Bone marrow (tissue), 2 donors: ENCODE measurements at regions not wholly inside any gene's neighbourhood (a gene's known extent, or its start where the extent isn't known, plus 50 kb on each side); places are given as distances from the start of the nearest gene placed in this dataset.
"Not testable (repeated sequence)": the region's sequence is repeated elsewhere in the genome, so short reads cannot be mapped to it uniquely, and the experiment has no call there.

Experiments
- DNase-seq, 2 donors: peaks; one replicate each; lab custom pipeline; 2025; lab: John Stamatoyannopoulos, UW

DNA sequence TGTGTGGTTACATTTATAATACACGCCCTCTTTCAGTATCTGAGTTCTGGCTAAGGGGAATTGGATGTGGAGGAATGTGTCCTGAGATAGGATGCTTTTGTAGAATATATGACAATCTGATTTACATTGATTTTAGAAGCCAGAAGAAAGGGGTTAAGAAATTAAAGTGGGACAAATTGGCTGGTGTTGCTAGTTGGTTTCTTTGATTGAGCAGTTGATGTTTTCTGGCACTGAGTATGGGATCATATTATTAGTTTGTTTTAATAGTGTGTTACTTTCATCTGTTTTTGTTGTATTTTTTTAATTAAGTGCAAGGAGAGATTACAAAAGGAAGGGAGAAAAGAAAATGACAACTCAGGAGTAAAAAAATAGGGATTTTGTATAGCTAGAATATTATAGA lies 1634.7 kb upstream of the B3GALT2 start:
- DNase-seq = no peak

DNA sequence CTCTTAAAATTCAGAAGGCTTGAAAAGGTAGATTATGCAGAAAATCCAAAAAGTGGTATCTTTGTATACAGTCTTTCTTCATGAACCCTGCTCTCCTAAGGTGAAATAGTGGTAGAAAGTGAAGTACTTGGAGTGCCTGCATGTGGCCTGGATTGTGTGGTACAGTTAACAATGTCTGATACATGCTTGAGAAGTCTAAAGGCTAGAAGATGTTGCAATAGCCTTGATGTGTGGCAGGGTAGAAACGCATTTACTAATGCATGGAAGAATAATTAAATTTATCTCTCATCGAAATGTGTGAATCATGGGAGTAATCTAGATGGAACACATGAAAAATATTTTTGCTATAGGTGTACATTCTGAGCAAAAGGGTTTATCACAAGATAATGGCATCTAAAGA lies 1632.3 kb upstream of the B3GALT2 start:
- no peak for DNase-seq

DNA sequence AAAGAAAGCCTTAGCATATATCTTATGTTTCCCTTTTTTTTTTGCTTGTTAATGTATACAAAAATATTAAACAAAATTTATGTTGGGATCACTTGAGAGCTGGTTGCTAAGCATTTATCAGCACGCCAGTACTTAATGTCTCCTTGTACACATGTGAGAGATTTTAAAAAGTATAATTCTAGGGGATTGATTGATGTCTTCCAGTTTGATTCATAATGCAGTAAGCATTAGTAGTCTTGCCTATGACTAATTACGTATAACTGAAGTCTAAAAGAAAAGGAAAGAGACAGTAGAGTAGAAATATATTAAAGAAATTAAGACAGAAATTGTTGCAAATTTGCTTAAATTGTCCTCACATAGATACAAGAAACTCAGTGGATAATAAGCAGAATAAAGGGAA lies 1630.4 kb upstream of the B3GALT2 start:
- no peak for DNase-seq

DNA sequence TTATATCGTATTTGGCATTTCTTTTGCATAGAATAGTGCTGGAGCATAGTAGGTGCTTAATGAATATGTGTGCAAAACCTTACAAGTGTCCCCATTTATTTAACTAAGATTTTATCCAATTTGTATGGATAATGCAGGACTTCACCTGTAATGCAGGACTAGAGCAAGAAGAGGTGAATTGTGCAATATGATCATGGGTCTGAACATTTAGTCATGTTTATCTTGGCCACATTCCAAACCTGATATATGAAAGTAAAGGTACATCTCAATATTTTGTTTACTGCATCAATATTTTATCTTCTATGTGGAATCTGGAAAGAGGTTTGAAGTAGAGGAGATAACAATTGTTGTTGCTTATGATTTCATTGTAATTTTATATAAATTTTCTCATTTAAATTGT lies 1626.7 kb upstream of the B3GALT2 start:
- DNase-seq = no peak

DNA sequence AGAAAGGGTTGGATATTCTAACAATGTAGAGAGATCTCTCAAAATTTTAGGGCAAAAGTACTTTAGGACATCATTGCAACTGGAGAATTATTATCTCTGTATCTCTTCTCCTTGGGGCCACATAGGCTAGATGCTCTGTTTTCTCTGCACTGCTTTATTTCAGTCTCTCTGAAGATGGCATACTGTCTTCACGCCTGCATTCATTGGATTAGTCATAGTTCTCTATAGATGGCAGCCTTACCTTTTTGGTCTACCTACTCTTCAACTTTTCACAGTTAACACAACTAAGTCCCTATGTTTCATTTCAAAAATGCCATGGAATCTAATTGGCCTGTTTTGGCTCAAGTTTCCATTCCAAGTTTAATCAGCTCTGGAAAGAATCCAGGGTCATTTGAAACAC lies 1623.3 kb upstream of the B3GALT2 start:
- DNase-seq = no peak

DNA sequence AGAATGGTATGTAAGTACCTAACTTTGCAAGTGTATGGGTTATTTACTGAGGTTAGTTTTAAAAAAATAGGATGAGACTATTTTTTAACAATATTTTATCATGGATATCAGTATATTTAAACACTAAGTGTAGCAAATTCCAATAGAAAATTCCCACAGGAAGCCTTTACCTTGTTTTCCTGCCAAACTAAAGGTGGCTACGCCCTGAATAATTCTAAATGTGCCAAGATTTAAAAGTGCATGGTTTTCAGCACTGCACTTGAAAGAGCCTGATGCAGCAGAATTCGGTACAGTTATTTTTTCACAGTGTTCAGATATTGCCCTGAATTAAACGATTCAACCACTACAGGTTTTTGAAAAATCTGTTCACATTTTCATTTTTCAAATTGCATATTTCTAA lies 1622.8 kb upstream of the B3GALT2 start:
- no peak for DNase-seq

DNA sequence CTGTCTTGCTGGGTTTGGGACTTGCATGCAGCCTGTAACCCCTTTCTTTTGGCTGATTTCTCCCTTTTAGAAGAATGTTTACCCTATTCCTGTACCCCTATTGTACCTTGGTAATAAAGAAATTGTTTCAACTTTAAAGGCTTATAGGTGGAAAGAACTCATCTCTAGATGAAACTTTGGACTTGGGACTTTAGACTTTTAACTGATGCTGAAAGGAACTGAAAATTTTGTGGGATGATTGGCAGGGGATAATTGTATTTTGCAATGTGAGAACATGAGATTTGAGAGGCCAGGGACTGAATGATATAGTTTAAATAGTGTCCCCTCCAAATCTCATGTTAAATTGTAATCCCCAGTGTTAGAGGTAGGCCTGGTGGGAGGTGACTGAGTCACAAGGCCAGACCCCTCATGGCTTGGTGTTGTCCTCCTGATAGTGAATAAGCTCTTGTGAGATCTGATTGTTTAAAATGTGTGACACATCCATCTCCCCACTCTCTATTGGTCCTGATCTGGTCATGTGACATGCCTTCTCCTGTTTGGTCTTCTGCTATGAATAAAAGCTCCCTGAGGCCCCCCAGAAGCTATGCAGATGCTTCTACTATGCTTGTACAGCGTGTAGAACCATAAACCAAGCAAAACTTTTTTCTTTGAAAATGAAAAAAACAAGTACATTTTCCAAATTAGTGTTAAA lies 1621.3 kb upstream of the B3GALT2 start:
- DNase-seq = no peak

DNA sequence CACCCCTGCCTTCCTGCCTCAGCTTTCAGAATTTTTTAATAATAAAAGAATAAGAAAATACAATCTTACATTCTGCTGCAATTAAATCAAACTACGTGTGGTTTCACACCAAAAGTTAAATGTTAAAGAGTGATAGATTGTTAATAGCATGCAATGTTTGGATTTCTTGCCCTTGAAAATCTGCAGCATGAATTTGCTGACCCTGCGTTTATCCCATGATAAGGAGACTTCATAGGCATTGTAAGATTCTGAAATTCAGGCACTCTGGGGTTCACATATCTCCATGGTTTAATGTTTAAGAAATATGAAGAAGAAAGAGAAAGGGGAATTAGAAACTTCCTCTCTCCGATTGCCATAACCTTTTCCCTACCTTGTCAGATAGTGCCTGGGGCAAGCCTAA lies 1616.2 kb upstream of the B3GALT2 start:
- DNase-seq = no peak

DNA sequence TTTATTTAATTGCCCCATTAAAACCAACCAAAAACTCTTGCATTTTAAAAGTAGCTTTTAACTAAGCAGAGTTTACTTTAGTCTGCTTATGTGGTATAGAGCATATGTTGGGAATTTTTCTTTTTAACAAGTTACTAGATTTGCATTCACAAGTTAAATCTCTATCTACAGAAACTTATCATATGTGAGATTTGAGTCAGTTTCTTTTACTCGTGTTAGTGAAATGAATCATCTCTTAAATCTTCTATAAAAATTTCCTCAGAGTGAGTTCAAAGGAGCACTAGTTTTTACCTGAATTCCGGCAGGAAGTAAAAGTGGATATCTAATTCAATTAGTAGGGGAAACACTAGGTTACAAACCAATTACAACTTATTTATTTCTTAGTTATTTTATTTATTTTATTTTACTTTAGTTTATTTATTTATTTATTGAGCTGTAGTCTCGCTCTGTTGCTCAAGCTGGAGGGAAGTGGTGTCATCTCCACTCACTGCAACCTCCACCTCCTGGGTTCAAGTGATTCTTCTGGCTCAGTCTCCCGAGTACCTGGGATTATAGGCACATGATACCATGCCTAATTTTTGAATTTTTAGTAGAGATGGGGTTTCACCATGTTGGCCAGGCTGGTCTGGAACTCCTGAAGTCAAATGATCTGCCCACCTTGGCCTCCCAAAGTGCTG lies 1609.6 kb upstream of the B3GALT2 start:
- no peak for DNase-seq

DNA sequence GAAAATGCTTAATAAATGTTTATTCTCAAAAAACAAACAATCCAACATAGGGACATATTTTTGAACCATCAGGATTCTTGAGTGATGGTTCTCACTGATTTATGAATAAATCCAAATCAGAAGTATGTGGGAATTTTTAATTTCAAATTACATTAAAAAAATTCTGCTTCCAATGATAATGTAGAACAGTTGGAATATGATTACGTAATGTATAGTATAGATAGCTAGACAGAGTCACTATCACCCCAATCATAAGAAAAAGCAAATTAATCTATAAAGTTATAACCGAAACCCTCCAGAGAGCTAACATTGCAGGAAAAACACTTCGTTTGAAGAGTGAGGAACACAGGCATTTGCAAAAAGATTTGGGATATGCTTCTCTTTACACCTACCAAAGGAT lies 1600.6 kb upstream of the B3GALT2 start:
- no peak for DNase-seq

DNA sequence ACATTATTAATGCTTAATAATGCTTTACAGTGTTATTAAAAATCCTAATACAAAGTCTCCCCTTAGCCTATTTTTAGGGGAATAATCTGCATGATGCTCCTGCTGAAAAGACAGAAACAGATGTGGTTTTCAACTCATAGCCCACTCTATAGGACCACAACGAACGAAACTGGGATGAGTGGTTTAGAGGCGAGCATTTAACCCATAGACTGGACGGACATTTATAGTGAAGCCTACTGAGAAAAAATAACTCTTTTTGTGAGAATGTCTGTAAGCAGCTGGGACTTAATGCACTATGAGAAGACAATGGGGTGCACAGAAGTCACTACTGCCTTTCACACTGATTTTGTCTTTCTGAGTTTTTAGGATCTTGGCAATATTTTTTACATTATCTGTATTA lies 1599.6 kb upstream of the B3GALT2 start:
- DNase-seq = no peak

DNA sequence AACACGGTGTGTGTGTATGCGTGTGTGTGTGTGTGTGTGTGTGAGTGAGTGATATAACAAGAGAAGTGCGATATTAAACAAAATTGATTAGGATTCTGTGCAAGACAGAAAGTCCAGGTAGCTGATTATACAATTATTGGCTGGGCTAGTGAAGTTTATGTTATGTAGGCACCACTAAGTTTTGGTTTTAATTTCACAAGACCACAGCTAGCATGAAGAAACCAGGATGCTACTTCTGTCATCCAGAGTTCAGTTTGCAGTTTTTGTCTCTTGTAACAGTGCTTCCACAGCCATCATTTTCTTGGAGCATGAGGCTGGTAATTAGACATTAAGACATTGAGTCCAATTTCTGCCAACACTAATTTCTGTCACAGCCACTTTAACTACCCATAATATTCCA lies 1590.2 kb upstream of the B3GALT2 start:
- no peak for DNase-seq

DNA sequence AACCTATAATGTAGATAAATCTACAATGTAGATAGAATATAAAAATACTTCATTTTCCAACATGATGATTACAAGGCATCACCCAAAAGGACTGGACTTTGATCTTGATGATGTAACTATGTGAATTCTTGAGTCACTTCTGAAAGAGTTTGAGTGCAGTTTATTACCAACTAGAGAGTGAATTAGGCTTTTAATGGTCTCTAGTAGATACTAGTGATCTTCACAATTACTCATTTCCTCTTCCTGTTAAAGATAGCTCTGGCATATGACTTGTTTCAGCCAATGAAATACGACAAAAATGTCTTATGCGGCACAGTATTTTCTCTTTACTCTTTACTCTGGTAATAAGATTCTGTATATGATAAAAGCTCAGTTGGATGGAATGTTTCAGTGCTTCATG lies 1588.1 kb upstream of the B3GALT2 start:
- DNase-seq = no peak

DNA sequence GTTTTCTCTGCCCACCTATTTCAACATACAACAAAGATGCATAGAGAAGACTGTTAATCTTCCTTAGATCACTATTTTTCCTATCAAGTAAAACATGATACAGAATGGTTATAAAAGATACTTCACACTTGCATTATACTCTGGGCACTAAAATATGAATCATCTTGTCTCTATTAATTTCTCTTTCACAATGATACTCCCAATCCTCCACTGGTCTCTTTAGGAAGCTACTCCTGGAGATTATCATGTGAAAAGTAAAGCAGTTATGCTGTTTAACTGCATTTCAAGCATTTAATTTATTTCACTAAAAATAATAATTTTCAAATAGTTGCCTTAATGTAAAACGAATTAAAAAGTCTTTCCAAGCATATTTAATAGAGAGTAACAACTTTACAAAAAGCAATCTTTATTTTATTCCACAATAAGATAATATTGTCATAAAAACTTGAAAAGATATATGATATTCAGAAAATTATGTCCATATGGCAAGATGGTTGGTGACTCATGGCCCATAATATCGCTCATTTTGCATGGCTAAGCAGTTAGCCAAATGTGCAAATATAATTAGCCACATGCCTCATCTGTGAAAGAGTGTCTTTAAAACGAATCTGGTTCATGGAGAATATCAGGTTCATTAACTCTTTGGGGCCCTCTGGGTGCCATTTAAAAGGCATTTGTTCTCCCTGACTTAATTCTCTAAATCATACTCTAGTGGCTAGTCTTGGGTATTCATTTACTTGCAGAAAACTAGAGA lies 1569.0 kb upstream of the B3GALT2 start:
- no peak for DNase-seq

DNA sequence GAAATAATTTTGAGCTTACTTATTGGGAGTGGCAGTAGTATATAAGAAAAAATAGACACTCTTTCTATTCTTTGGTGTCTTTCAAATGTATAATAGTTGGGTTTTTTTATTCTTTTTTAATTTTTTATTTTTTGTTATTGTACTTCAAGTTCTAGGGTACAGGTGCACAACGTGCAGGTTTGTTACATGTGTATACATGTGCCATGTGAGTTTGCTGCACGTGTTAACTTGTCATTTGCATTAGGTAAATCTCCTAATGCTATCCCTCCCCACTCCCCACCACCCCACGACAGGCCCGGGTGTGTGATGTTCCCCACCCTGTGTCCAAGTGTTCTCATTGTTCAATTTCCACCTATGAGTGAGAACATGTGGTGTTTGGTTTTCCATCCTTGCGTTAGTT lies 1552.4 kb upstream of the B3GALT2 start:
- DNase-seq = not testable (repeated sequence)

DNA sequence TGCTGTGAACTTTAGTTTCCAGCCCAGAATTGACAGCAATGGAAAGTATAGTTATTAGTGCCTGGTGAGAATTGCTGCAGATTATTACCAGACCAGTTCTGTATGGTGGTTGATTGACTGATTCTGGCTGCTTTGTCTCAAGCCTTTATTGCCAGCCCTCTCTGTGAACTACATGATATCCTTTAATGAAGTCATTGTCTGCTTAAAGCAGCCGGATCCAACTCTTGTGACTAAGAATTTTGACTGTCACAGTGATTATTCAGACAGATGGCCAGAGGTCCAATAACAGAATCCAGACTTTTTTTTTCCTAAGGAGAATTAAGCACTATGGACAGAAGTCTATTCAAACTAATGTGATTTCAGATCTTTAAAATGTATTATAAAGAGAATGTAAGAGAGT lies 1548.6 kb upstream of the B3GALT2 start:
- no peak for DNase-seq

DNA sequence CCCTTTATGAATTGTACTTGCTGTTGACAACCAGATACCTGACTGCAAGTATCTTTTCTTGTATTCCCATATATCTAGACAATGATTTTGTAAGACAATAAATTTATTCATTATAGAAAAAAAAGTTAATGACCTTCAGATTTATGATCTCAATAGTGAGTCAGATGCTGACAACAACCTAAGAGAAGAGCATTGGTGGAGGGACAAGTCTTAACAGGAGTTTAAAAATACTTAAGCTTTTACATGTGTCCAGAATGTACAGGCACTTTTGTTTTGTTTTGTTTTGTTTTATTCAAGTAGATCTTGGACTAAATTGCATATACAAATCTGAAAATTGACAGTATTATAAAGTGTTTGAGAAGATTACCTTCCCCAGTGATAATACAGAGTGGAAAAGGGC lies 1544.6 kb upstream of the B3GALT2 start:
- DNase-seq = no peak

DNA sequence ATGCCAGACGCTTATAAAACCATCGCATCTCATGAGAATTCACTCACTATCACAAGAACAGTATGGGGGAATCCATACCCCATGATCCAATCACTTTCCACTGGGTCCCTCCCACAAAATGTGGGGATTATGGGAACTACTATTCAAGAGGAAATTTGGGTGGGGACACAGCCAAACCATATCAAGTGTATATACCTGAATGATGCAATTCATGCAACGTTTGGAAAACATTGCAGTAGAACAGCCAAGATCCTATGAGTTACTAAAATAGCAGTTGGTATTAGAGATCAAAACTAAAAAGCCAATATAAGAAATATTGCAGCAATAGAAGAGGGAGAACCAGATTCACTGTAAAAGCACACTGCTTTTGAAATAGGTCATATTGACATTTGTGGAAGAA lies 1543.9 kb upstream of the B3GALT2 start:
- no peak for DNase-seq

DNA sequence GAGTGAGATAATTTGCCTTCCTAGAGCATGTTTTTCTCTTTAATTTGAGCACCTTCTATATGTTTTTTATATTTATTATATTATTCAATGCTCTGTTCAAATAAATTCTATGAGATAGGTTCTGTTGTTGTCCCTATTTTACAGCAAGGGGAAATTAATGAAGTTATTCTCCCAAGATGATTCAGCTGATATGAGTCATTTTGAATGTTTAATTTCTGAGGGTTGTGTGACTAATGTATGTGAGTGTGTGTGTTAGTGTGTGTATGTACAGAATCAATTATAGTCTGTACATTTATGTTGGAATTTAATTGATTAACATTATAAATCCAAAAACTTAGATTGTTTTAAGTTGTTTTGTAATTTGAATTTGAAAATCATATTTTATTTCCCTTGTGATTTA lies 1536.7 kb upstream of the B3GALT2 start:
- no peak for DNase-seq

DNA sequence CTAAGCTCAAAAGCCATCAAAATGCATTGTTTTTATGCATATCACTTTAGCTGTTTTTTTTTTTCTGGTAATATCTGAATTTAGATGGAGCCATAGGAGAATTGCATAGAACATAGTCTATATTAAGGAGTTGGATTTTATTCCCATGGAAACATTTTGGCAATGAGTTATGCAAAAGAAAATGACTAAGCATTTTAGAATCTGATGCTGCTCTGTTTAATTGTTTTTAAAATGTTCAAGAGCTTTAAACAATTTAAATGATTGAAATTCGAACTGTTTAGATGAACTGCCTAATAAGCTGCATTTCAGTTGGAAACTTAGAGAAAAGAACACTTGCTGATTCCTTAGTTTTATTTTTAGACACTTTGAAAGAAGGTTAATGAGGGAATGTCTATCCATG lies 1531.5 kb upstream of the B3GALT2 start:
- DNase-seq = no peak

DNA sequence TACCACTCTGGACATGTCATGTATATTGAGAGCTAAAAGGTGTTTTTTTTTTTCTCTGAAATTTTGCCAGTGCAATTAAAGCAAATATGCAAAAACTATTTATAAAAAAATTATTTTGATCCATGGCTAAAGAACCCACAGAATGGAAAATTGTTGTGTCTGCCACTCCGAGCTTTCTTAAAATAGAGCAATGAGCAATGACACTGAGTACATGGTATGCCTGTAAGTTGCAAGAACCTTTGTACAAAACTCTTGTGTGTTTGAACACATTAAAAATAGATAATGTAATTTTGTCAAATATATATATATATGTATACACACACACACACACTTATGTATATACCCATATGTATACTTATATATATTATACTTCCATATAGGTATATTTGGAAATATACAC lies 1530.9 kb upstream of the B3GALT2 start:
- no peak for DNase-seq

DNA sequence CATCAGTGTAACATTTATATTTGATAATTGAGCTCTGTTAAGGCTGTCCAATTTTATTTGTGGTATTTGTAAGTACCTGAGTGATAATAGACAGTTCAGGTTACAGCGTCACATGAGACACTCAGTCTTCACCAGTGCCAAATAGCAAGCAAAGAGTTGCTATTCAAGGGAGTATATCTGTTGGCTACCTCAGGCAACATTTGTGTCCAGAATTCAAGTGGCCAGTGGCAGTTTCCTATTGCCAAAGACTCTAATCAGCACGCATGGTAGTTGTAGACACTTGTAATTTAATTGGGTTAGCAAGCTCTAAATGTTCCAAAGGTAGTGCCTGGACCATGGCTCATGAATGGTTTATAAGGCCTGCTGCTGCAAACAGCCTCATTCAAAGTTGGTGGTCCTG lies 1524.3 kb upstream of the B3GALT2 start:
- no peak for DNase-seq

DNA sequence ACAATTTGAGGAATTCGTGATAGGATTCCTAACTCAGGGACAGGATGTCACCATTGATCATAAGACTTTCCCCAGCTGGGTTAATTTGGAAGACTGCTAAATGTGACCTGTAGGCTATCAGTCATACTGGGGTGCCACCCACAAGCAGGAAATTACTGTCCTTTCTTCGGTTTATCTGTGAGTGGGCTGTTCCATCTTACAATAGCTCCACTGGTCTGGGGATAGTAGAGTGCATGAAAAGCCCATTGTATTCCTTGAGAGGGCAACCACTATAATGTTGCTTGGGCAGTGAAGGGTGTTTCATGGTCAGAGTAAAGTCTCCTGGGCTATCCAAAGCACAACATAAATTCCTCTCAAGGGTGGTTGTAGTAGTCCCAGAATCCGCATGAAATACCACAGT lies 1523.0 kb upstream of the B3GALT2 start:
- DNase-seq = no peak
